ENCODE measurements at regions not wholly inside any gene's neighbourhood (a gene's known extent, or its start where the extent isn't known, plus 50 kb on each side); places are given as distances from the start of the nearest gene placed in this dataset.

DNA sequence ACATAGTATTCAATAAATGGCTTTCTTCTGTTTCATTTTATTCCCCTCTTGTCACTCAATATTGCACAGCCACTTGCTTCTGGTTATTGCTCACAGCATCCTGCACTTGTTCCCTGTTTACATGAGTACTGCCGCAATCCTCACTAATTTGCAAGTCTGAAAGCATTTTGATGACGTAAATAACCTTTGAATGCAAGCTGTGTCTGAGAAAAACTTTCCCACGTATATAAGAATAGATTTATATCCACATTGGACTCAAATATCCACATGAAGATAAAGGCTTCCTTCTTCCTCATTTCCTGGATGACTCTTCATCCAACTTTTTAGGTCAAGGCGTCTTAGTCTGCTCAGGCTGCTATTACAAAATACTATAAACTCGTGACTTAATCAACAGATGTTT, 88.2 kb upstream of the DAP start:
- DNase-seq (ENCODE audit: low read depth) = no peak

DNA sequence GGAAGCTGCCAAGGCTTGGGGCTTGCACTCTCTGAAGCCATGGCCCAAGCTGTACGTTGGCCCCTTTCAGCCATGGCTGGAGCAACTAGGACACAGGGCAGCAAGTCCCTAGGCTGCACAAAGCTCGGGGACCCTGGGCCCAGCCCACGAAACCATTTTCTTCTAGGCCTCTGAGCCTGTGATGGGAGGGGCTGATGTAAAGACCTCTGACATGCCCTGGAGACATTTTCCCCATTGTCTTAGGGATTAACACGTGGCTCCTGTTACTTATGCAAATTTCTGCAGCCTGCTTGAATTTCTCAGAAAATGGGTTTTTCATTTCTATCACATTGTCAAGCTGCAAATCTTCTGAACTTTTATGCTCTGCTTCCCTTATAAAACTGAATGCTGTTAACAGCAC, 83.0 kb upstream of the DAP start:
- no peak for DNase-seq (ENCODE audit: low read depth)

DNA sequence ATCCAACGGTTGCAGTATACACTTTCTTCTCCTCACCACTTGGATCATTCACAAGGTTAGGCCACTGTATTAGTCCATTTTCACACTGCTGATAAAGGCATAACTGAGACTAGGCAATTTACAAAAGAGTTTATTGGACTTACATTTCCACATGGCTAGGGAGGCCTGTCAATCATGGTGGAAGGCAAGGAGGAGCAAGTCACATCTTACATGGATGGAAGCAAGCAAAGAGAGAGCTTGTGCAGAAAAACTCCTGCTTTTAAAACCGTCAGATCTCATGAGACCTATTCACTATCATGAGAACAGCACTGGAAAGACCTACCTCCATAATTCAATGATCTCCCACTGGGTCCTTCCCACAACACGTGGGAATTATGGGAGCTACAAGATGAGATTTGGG, 81.8 kb upstream of the DAP start:
- DNase-seq (ENCODE audit: low read depth) = no peak

DNA sequence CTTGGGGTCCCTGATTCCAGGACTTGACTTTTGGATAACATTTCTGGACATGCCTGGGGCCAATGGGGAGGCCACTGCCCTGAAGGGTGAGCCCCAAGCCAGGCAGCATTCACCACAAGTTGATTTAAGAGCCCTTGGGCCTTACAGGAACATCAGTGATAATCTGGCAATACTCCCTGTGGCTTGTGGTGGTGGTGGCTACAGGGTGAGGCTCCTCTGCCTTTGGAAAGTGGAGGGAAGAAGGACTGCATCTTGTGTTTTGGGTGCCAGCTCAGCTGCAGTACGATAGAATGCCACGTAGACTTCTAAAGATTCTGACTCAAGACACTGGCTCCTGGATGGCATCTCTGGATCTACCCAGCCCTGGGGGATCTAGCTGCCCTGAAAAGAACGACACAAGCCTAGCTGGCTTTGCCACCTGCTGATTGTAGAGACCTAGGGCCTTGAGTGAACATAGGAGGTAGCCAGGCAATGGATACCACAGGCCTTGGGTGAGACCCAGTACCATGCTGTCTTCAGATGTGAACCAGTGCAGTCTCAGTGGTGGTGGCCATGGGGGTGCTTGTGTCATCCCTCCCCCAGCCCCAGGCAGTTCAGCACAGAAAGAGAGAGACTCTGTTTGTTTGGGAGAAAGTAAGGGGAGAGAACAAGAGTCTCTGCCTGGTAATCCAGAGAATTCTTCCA, 79.0 kb upstream of the DAP start:
- DNase-seq (ENCODE audit: low read depth) = no peak

DNA sequence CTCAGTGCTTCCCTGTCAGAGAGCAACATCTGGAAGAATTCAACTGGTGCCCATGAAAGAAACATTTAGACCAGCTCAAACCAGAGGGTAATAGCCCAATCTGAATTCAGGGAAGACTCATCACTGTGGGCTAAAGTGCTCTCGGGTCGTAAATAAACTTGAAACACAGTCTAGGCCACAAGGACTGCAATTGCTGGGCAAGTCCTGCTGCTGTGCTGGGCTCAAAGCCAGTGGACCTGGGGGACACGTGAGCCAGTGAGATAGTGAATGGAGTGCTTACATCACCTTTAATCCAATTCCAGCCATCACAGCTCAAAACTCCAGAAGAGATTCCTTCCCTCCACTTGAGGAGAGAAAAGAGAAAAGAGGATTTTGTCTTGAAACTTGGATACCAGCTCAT, 78.1 kb upstream of the DAP start:
- no peak for DNase-seq (ENCODE audit: low read depth)

DNA sequence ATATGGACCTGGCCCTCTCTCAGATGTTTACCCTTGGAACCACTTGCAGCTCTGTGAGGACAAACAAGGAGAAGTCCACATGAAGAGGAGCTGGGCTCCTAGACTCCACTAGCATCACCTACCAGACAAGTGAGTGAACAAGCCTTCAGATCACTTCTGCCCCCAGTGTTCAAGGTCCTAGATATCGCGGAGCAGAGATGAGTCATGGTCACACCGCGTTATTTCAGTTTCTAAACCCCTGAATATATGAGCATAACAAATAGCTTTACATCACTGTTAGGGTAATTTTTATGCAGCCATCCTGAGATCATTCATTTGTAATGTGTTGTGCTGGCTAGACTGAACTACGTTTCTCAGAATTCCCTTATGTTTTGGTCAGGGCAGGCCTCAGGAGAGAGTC, 77.0 kb upstream of the DAP start:
- no peak for DNase-seq (ENCODE audit: low read depth)

DNA sequence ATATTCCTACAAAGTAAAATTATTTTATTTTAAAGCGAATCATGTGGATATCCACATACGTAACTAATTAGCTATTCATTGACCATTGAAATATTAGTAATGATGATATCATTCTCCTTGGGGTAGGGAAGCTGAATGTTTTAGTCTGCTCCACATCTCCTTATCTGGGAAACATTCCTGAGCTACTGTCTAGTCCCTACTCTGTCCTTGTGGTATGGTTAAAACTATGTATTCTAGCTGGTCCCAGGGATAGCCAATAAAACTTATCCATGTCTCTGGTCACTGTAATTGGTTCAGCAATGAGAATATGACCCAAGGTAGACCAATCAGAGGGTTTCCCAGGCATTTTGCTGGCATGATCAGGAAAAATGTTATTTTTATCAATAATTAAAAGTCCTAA, 76.0 kb upstream of the DAP start:
- no peak for DNase-seq (ENCODE audit: low read depth)

DNA sequence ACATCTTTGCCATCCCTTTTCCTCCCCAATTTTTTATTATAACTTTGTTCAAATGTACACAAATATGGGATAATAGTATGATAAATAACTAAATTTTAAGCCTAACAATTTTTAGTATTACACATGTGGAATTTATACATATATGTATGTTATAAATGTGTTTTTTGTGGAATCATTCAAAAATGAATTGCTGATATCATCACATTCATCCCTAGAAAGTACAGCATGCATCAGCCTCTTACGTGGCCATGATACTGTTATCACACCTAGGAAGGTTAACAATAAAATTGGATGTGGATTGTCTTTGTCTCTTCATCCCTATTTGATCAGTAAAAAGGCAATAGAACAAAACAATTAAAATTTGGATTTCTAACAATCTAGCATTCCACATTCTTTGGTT, 73.7 kb upstream of the DAP start:
- DNase-seq (ENCODE audit: low read depth) = no peak

DNA sequence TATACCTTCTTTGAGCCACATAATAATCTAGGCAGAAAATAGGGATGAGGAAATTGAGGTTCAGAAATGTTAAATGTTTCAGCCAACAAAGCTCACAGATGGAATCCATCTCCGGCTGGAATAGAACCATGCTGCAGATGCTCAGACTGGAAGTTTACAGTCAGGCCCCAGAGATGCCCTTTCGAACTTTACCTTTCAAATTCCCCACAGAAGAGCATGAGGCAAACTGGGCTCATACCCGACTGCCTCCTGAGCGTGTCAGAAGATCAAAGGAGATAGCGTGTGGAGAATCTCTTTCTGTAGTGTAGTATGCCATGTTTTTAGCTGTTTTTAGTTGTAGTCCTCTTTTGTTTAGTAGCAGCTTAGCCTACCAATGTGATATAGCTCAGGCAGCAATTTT, 72.0 kb upstream of the DAP start:
- no peak for DNase-seq (ENCODE audit: low read depth)

DNA sequence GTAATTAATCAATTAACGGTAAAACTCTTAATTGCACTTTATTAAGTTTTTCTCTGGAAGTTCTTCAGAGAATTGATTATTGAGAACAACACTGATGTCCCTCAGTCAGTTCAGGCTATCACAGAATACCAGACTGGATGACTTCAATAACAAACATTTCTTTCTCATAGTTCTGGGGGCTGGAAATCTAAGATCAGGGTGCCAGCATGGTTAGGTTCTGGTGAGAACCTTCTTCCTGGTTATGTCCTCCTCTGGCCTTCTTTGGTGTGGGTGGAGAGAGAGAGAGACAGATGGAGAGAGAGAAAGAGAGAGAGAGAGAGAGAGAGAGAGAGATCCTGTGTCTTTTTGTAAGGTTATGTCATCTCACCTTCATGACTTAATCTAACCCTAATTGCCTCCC, 71.4 kb upstream of the DAP start:
- no peak for DNase-seq (ENCODE audit: low read depth)

DNA sequence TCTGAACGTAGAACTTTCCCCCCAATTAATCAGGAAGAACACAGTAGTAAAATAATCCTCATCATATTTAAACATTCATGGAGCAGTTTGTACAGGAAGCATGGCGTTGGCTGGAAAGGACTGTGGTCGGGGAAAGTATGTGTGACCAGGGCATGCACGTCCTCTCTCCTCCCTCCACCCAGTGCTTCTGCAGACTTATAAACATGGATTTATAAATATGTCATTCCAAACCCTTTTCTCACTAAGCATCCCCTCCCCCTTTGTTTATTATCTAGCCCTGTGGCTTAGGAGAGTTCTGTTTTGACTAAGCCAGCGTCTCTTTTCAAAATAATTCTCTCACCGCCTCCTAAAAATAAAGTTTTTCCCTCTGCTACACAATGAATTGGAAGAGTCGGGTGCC, 70.4 kb upstream of the DAP start:
- DNase-seq (ENCODE audit: low read depth) = no peak

DNA sequence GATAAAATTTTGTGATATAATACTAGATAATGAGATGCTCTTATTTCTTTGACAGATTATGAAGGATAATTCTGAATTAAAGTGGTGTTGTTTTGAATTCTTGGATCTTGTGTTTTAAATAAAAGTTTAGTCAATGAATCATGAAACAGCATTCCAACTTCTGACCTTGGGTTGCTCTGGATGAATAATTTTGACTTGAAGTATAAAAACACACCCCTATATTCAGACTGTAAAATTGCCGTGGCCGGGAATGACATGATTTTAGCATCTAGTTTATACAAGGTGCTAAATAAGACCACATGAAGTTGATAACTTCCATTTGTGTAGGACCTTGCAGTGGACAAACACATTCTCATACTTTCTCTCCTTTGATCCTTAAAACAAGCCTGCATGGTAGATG, 67.2 kb upstream of the DAP start:
- peak; percentile 59 for DNase-seq (ENCODE audit: low read depth)

DNA sequence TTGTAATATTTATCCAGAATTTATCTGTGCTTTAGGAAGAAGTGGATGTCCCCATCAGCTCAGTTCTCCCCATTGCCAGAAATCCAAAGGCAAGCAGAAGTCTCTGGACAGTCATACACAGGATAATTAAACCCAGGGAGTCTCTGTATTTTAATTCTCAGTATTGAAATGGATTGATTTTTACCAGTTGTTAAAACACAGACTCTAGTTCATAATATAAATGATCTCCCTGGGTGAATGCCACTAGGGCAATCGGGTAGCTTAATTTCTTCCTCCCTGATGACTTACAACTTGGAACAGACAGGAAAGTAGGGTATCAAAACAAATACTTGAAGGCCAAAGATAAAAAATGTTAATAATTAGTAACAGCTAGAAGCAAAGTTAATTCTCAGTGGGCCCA, 66.5 kb upstream of the DAP start:
- DNase-seq (ENCODE audit: low read depth) = no peak

DNA sequence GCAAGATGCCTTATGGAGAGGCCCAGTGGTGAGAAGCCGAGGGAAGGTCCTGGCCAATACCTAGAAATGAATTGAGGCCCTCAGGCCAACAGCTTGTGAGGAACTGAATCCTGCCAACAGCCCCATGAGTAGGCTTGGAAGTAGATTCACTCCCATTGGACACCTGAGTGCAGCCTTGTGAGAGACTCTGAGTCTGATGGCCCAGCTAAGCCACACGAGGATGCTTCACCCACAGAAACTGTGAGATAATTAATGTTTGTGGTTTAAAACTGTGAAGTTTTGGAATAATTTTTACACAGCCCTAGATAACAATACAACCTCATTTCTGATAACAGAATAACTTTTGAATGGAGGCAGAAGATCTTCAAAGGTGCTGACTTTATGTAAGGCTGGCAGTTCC, 65.9 kb upstream of the DAP start:
- DNase-seq (ENCODE audit: low read depth) = no peak

DNA sequence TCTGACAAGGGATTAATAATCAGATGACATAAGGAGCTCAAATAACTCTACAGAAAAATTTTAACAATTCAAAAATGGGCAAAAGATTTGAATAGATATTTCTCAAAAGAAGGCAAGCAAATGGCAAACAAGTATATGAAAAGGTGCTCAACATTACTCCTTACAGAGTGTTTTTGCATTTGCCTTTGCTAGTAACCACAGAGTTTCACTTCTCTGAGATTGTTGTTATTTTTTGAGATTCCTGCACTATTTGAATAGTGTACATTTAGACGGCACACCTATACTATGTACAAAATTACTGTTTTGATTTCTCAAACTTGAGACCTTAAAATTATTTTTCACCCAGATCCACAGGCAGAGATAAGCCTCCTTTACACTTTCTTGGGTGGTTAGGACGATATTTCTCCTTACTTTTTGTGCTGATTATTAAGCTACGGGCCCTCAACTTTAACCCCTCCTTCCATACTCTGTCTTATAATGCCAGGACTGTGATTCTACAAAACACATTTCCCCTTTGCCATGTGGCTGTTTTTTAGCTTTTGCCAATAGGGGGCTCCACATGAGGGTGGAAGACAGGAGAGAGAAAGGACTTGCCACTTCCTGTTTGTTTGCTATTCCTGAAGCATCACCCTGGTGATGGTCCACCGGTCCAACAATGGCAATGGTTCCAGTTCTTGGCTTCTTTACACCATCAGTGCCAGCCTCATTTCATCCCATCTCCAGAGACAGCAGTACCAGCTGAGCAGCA, 65.0 kb upstream of the DAP start:
- no peak for DNase-seq (ENCODE audit: low read depth)

DNA sequence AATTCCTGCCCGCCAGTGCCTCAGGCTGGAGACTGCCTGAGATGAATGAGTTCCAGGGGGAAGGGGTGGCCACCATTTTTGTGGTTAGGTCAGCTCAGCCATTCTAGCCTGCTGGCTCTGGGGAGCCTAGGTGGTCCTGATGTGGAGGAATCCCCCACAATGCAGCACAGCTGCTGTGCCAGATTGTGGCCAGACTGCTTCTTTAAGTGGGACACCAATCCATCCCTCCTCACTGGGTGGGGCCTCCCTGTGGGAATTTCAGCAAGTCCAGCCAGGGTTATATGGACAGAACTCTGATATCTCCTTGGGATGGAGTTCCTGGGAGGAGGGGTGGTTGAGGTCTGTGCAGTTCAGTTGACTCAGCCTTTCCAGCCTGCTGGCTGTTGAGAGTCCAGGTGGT, 51.2 kb upstream of the DAP start:
- DNase-seq (ENCODE audit: low read depth) = no peak

All from renal cortical epithelial cell (primary cell).